ENCODE measurements at regions not wholly inside any gene's neighbourhood (a gene's known extent, or its start where the extent isn't known, plus 50 kb on each side); places are given as distances from the start of the nearest gene placed in this dataset.

DNA sequence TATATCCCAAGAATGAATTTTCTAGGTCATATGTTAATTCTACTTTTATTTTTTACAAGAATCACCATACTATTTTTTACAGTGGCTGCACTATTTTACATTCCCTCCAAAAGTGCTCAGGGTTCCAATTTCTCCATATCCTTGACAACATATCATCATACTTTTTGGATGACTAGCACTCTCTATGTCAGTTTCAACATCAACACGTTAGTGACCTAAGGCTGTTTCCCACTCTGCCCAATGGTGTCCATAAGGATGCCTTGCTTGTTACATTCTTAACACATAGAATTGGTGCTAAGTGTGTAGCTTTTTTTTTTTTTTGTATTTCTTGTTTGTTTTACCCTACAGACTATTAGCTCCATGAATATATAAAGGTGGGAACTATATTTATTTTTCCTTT lies 175.4 kb downstream of the PCDH10 start:
- TF ChIP-seq JUN (IDR thresholded peaks at IDR 0.05; ENCODE audit: borderline replicate concordance, insufficient read depth, insufficient read length, low read depth), result no peak
- TF ChIP-seq, protein P1, sequence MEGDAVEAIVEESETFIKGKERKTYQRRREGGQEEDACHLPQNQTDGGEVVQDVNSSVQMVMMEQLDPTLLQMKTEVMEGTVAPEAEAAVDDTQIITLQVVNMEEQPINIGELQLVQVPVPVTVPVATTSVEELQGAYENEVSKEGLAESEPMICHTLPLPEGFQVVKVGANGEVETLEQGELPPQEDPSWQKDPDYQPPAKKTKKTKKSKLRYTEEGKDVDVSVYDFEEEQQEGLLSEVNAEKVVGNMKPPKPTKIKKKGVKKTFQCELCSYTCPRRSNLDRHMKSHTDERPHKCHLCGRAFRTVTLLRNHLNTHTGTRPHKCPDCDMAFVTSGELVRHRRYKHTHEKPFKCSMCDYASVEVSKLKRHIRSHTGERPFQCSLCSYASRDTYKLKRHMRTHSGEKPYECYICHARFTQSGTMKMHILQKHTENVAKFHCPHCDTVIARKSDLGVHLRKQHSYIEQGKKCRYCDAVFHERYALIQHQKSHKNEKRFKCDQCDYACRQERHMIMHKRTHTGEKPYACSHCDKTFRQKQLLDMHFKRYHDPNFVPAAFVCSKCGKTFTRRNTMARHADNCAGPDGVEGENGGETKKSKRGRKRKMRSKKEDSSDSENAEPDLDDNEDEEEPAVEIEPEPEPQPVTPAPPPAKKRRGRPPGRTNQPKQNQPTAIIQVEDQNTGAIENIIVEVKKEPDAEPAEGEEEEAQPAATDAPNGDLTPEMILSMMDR (IDR thresholded peaks at IDR 0.05; ENCODE audit: extremely low read depth in 1 of 2, insufficient read depth in 1 of 2, low read depth in 1 of 2, low read length in 2 of 2), result no peak
- no peak for TF ChIP-seq EZH2 (IDR thresholded peaks at IDR 0.05; ENCODE audit: borderline replicate concordance, low read depth, low read length, severe bottlenecking)
- TF ChIP-seq POLR2A (IDR thresholded peaks at IDR 0.05; ENCODE audit: low read depth, low read length), result no peak
- TF ChIP-seq MAX (IDR thresholded peaks at IDR 0.05; ENCODE audit: insufficient read depth, insufficient read length), result no peak
- TF ChIP-seq POLR2AphosphoS5 (IDR thresholded peaks at IDR 0.05; ENCODE audit: insufficient read depth, low read depth, low read length), result no peak
- TF ChIP-seq MYC (IDR thresholded peaks at IDR 0.05; ENCODE audit: low read depth, low read length), result no peak
- TF ChIP-seq FOS (IDR thresholded peaks at IDR 0.05; ENCODE audit: borderline replicate concordance, insufficient read depth, low read length), result no peak
